Fibroblast of lung (primary cell): ENCODE measurements at regions not wholly inside any gene's neighbourhood (a gene's known extent, or its start where the extent isn't known, plus 50 kb on each side); places are given as distances from the start of the nearest gene placed in this dataset.

ENCODE experiments used
- DNase-seq, 2 donors: peaks; one replicate each; pipeline versions ENCODE4 v3.0.0 to v3.0.0-alpha.2; 2010; ENCODE audit warnings: low read depth in 2 of 2
- H2AFZ ChIP-seq: 2 replicates; pipeline ENCODE4 v1.5.1; 2012; ENCODE audit warnings: low read length, control low read depth, inconsistent platforms
- H3K27ac ChIP-seq: 2 replicates; pipeline ENCODE4 v1.5.1; 2011; ENCODE audit warnings: low read length, control low read depth; ENCODE audit not compliant: insufficient read depth
- H3K27me3 ChIP-seq: 2 replicates; pipeline ENCODE4 v1.5.1; 2011; ENCODE audit warnings: mild to moderate bottlenecking, low read length; ENCODE audit not compliant: control insufficient read depth, insufficient read depth
- H3K36me3 ChIP-seq: 2 replicates; pipeline ENCODE4 v1.5.1; 2011; ENCODE audit warnings: low read length; ENCODE audit not compliant: control insufficient read depth, insufficient read depth
- H3K4me1 ChIP-seq: 2 replicates; pipeline ENCODE4 v1.5.1; 2011; ENCODE audit warnings: low read length; ENCODE audit not compliant: control insufficient read depth, insufficient read depth; ENCODE audit errors: extremely low read depth
- H3K4me2 ChIP-seq: 2 replicates; pipeline ENCODE4 v1.5.1; 2011; ENCODE audit warnings: low read length, control low read depth; ENCODE audit not compliant: insufficient read depth; ENCODE audit errors: extremely low read depth
- H3K4me3 ChIP-seq, 4 experiments: fragments of 200-600 bp in 1 of 4; sonication (generic) in 1 of 4; replicated peaks in 1 of 4; 2 replicates each; pipeline ENCODE4 v1.5.1; 2011 to 2016; ENCODE audit warnings: low read length in 4 of 4, low read depth in 3 of 4, mild to moderate bottlenecking in 3 of 4, control low read depth in 2 of 4, inconsistent platforms in 1 of 4, mixed read lengths in 1 of 4; ENCODE audit not compliant: insufficient read depth in 1 of 4; ENCODE audit errors: control extremely low read depth in 1 of 4
- H3K79me2 ChIP-seq: 2 replicates; pipeline ENCODE4 v1.5.1; 2012; ENCODE audit warnings: mild to moderate bottlenecking, low read length, inconsistent platforms; ENCODE audit not compliant: control insufficient read depth, insufficient read depth
- H3K9ac ChIP-seq: 2 replicates; pipeline ENCODE4 v1.5.1; 2011; ENCODE audit warnings: mild to moderate bottlenecking, low read length, control low read depth; ENCODE audit not compliant: insufficient read depth
- H3K9me3 ChIP-seq: 2 replicates; pipeline ENCODE4 v1.5.1; 2012; ENCODE audit warnings: low read depth, low read length; ENCODE audit not compliant: control insufficient read depth, insufficient read depth
- H4K20me1 ChIP-seq: 2 replicates; pipeline ENCODE4 v1.5.1; 2011; ENCODE audit warnings: low read length; ENCODE audit not compliant: control insufficient read depth, insufficient read depth; ENCODE audit errors: extremely low read depth
- EZH2 ChIP-seq: IDR thresholded peaks from 2 replicates; pipeline ENCODE4 v1.5.1; 2012; ENCODE audit warnings: low read length, control low read depth, mild to moderate bottlenecking; ENCODE audit errors: missing control alignments
- TF ChIP-seq, protein P1 (sequence below), 2 donors: IDR thresholded peaks in 1 of 2; conservative IDR thresholded peaks in 1 of 2; 1 replicate in 1 of 2; 2 replicates in 1 of 2; pipeline ENCODE4 v1.5.1; 2011 to 2012; ENCODE audit warnings: low read length in 2 of 2, control low read depth in 1 of 2, inconsistent platforms in 1 of 2, low read depth in 1 of 2, mild to moderate bottlenecking in 1 of 2

DNA sequence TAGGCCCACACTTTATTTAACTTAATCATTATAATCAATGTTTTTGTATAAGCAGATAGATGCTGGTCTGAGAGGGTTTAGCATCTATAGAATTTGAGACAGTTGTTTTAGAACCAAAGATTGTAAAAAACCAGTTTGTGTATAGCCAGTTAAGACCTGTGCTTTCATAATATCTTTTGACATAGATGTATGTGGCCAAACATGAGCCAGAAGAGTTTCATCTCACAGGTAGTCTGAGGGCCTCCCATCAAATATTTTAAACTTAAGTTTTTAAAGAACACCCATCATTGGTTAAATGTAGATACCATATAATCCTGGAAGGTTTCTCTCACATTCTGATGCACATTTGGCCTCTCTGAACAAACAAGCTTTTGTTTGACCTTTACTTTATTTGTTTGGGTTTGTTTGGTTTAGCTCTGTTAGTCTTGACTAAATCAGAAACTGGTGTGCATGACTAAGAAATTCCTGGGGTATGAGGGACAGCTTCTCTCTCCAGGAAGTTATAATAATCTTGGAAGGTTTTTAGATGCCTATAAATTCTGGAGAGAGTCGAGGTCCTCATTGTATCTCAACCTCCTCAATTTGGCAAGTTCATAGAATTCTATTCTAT is 58.0 kb upstream of the TMEM200A start:
- H4K20me1 ChIP-seq = no peaks in the 10 kb centered on the region
- no peak overlapping the region for H3K9ac ChIP-seq
- H2AFZ ChIP-seq = no peak overlapping the region
- no peaks in the 10 kb centered on the region for H3K79me2 ChIP-seq
- DNase-seq = peak; percentile 78 to 79
- TF ChIP-seq, protein P1, sequence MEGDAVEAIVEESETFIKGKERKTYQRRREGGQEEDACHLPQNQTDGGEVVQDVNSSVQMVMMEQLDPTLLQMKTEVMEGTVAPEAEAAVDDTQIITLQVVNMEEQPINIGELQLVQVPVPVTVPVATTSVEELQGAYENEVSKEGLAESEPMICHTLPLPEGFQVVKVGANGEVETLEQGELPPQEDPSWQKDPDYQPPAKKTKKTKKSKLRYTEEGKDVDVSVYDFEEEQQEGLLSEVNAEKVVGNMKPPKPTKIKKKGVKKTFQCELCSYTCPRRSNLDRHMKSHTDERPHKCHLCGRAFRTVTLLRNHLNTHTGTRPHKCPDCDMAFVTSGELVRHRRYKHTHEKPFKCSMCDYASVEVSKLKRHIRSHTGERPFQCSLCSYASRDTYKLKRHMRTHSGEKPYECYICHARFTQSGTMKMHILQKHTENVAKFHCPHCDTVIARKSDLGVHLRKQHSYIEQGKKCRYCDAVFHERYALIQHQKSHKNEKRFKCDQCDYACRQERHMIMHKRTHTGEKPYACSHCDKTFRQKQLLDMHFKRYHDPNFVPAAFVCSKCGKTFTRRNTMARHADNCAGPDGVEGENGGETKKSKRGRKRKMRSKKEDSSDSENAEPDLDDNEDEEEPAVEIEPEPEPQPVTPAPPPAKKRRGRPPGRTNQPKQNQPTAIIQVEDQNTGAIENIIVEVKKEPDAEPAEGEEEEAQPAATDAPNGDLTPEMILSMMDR (conservative IDR thresholded peaks at IDR 0.05 in 1 of 2, IDR thresholded peaks at IDR 0.05 in 1 of 2; ENCODE audit: low read depth in 1 of 2, low read length in 2 of 2) = no peak
- no peak for TF ChIP-seq EZH2
- no peak overlapping the region for H3K4me2 ChIP-seq
- no peaks in the 10 kb centered on the region for H3K9me3 ChIP-seq
- no peaks in the 10 kb centered on the region for H3K36me3 ChIP-seq
- no peak overlapping the region for H3K4me3 ChIP-seq
- no peaks in the 10 kb centered on the region for H3K27me3 ChIP-seq
- H3K27ac ChIP-seq = no peak overlapping the region
- H3K4me1 ChIP-seq = peaks cover 6% of the 10 kb centered on the region

DNA sequence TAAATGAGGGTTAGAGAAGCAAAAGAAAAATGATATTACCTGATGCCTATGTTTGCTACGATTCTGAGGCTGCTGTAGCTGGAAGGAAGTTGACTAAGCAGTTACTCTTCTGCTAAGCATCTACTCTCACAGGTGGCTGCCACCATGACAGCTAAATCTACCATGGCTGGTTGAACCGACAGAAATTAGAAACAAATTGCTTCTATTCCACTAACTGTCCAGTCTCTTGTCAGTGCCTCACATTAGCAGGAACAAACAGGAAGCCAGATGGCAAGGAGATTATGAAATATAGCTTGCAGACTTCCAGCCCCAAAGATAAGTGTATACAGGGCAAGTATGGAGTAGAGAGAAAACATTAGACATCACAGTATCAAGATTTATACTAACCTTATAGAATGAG is 59.4 kb upstream of the TMEM200A start:
- Histone ChIP-seq H3K4me2 (peak overlapping the region; percentile 41), H3K9me3 (no peaks in the 10 kb centered on the region), H4K20me1 (no peaks in the 10 kb centered on the region), H3K27ac (no peak overlapping the region), H3K4me3 (no peak overlapping the region), H3K79me2 (no peaks in the 10 kb centered on the region), H2AFZ (no peak overlapping the region), H3K36me3 (no peaks in the 10 kb centered on the region), H3K27me3 (no peaks in the 10 kb centered on the region), H3K4me1 (peaks cover 6% of the 10 kb centered on the region), H3K9ac (no peak overlapping the region)
- peak; percentile 21 to 23 for DNase-seq
- no peak for TF ChIP-seq EZH2
- TF ChIP-seq, protein P1 (conservative IDR thresholded peaks at IDR 0.05 in 1 of 2, IDR thresholded peaks at IDR 0.05 in 1 of 2; ENCODE audit: low read depth in 1 of 2, low read length in 2 of 2) = no peak

DNA sequence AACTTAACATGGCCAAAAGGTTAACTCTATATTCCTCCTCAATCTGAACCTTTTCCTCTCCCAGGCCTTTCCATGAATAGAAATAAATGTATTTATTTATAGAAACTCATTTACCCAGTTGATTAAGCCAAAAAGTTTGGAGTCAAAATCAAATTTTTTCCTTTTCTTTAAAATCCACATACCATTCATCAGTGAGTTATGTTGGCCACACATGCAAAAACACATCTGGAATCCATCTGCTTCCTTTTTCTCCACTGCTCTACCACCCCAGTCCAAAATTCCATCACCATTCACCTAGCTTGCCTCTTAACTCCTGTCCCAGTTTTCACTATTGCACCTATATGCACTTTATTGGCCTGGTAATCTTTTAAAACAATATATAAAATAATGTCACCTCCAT is 62.4 kb upstream of the TMEM200A start:
- no peak overlapping the region for H2AFZ ChIP-seq
- no peak overlapping the region for H3K9ac ChIP-seq
- H3K36me3 ChIP-seq = no peaks in the 10 kb centered on the region
- no peaks in the 10 kb centered on the region for H3K27me3 ChIP-seq
- no peaks in the 10 kb centered on the region for H3K79me2 ChIP-seq
- H3K4me2 ChIP-seq = peak overlapping the region; percentile 15
- peaks cover 6% of the 10 kb centered on the region for H3K4me1 ChIP-seq
- H3K4me3 ChIP-seq = no peak overlapping the region
- peak; percentile 69 to 71 for DNase-seq
- H3K27ac ChIP-seq = peak overlapping the region; percentile 14
- no peaks in the 10 kb centered on the region for H4K20me1 ChIP-seq
- no peaks in the 10 kb centered on the region for H3K9me3 ChIP-seq
- no peak for TF ChIP-seq EZH2
- TF ChIP-seq, protein P1 (conservative IDR thresholded peaks at IDR 0.05 in 1 of 2, IDR thresholded peaks at IDR 0.05 in 1 of 2; ENCODE audit: low read depth in 1 of 2, low read length in 2 of 2) = no peak
